HG02840 (cell line): ENCODE measurements at regions not wholly inside any gene's neighbourhood (a gene's known extent, or its start where the extent isn't known, plus 50 kb on each side); places are given as distances from the start of the nearest gene placed in this dataset.
"Not testable (repeated sequence)": the region's sequence is repeated elsewhere in the genome, so short reads cannot be mapped to it uniquely, and the experiment has no call there.

Experiments used
- ATAC-seq: cut with Tn5 transposase; IDR thresholded peaks from one replicate; pipeline ENCODE4 v1.9.1; 2021; ENCODE audit warnings: mild to moderate bottlenecking, moderate library complexity, moderate number of reproducible peaks; ENCODE audit not compliant: unreplicated experiment, low FRiP score

GRCh38 chr3:187795207-187795960 is 50.1 kb upstream of the BCL6 start:
- ATAC-seq, result no peak

- no peak for ATAC-seq
Measured at GRCh38 chr3:187798126-187798525, 52.9 kb upstream of the BCL6 start.

GRCh38 chr3:187798531-187799530 is 53.6 kb upstream of the BCL6 start:
- no peak for ATAC-seq

- no peak for ATAC-seq
Measured at GRCh38 chr3:187799942-187800641, 54.8 kb upstream of the BCL6 start.

GRCh38 chr3:187801152-187801551 is 55.9 kb upstream of the BCL6 start:
- no peak for ATAC-seq

GRCh38 chr3:187802203-187802927 is 57.1 kb upstream of the BCL6 start:
- ATAC-seq, result no peak

- ATAC-seq, result peak; percentile 67
Measured at GRCh38 chr3:187802928-187803259, 57.6 kb upstream of the BCL6 start.

GRCh38 chr3:187804120-187804744 is 59.0 kb upstream of the BCL6 start:
- ATAC-seq, result no peak

- ATAC-seq, result no peak
Measured at GRCh38 chr3:187804745-187805121, 59.5 kb upstream of the BCL6 start.

GRCh38 chr3:187805774-187806173 is 60.5 kb upstream of the BCL6 start:
- no peak for ATAC-seq

GRCh38 chr3:187807086-187807862 is 62.0 kb upstream of the BCL6 start:
- no peak for ATAC-seq

GRCh38 chr3:187808527-187808895 is 63.2 kb upstream of the BCL6 start:
- no peak for ATAC-seq

GRCh38 chr3:187809612-187809991 is 64.3 kb upstream of the BCL6 start:
- no peak for ATAC-seq

- no peak for ATAC-seq
Measured at GRCh38 chr3:187810021-187810446, 64.8 kb upstream of the BCL6 start.

GRCh38 chr3:187811585-187812250 is 66.5 kb upstream of the BCL6 start:
- ATAC-seq, result no peak

GRCh38 chr3:187812496-187812895 is 67.2 kb upstream of the BCL6 start:
- no peak for ATAC-seq

GRCh38 chr3:187813198-187813597 is 67.9 kb upstream of the BCL6 start:
- ATAC-seq, result no peak

GRCh38 chr3:187817766-187818165 is 72.5 kb upstream of the BCL6 start:
- ATAC-seq, result not testable (repeated sequence)
